H1 (cell line): ENCODE measurements at regions not wholly inside any gene's neighbourhood (a gene's known extent, or its start where the extent isn't known, plus 50 kb on each side); places are given as distances from the start of the nearest gene placed in this dataset.

Source experiments
- CTCF ChIA-PET: fragments of 300-600 bp; sonication (Branson Sonifier 250); formaldehyde crosslinking; loops from one replicate; lab custom pipeline; 2021; ENCODE audit not compliant: partially characterized antibody; lab: Charles Lee
- POLR2A ChIA-PET: fragments of 300-600 bp; sonication (Branson Sonifier 250); formaldehyde crosslinking; loops from one replicate; lab custom pipeline; 2021; ENCODE audit warnings: inconsistent platforms; ENCODE audit not compliant: partially characterized antibody; lab: Charles Lee
- DNase-seq, 2 experiments: peaks; one replicate each; pipeline versions ENCODE4 v3.0.0 to v3.0.0-alpha.2; 2010 to 2022; ENCODE audit warnings: low spot score in 2 of 2, low read depth in 1 of 2, mixed read lengths in 1 of 2
- FAIRE-seq: peaks from 2 replicates; lab custom pipeline; 2011; peaks lifted over from hg19 to GRCh38; lab: Jason Lieb, UNC
- H2AFZ ChIP-seq: 2 replicates; pipeline ENCODE4 v1.8.1; 2012; ENCODE audit warnings: low read length, inconsistent platforms
- H2AK5ac ChIP-seq: 2 replicates; pipeline ENCODE4 v1.6.1; 2013; ENCODE audit warnings: low read depth, low read length
- H2BK120ac ChIP-seq: replicated peaks from 2 replicates; pipeline ENCODE3; 2013; ENCODE audit warnings: low read depth, low read length, inconsistent platforms
- H2BK12ac ChIP-seq: 2 replicates; pipeline ENCODE4 v1.6.1; 2013; ENCODE audit warnings: low read depth, low read length
- H2BK15ac ChIP-seq: 2 replicates; pipeline ENCODE4 v1.6.1; 2013; ENCODE audit warnings: low read length
- H2BK20ac ChIP-seq: 2 replicates; pipeline ENCODE4 v1.6.1; 2013; ENCODE audit warnings: low read length
- H2BK5ac ChIP-seq: 2 replicates; pipeline ENCODE4 v1.6.1; 2013; ENCODE audit warnings: low read depth, low read length
- H3K14ac ChIP-seq: 2 replicates; pipeline ENCODE4 v1.6.1; 2013; ENCODE audit warnings: inconsistent platforms; ENCODE audit not compliant: insufficient read length
- H3K18ac ChIP-seq: 2 replicates; pipeline ENCODE4 v1.6.1; 2013; ENCODE audit warnings: low read length; ENCODE audit errors: extremely low read depth
- H3K23ac ChIP-seq: 2 replicates; pipeline ENCODE4 v1.6.1; 2013; ENCODE audit warnings: inconsistent platforms; ENCODE audit not compliant: insufficient read length
- H3K23me2 ChIP-seq: 2 replicates; pipeline ENCODE4 v1.6.1; 2013; ENCODE audit warnings: low read depth, low read length
- H3K27ac ChIP-seq: 2 replicates; pipeline ENCODE4 v1.6.1; 2011; ENCODE audit warnings: low read depth, low read length, inconsistent platforms
- H3K27me3 ChIP-seq, 4 experiments: replicated peaks in 1 of 4; 1 replicate in 1 of 4; 2 replicates in 3 of 4; pipeline versions ENCODE4 v1.6.1 to v1.8.1; 2011 to 2013; ENCODE audit warnings: low read length in 3 of 4, mild to moderate bottlenecking in 3 of 4, inconsistent platforms in 2 of 4, mixed read lengths in 2 of 4, moderate library complexity in 1 of 4; ENCODE audit not compliant: control insufficient read depth in 3 of 4, insufficient read depth in 3 of 4; ENCODE audit errors: extremely low read depth in 1 of 4
- H3K36me3 ChIP-seq, 4 experiments: 2 replicates each; pipeline versions ENCODE4 v1.6.1 to v1.8.1; 2011 to 2013; ENCODE audit warnings: mild to moderate bottlenecking in 4 of 4, low read length in 3 of 4, moderate library complexity in 2 of 4, control low read depth in 1 of 4, inconsistent platforms in 1 of 4; ENCODE audit not compliant: insufficient read depth in 4 of 4, control insufficient read depth in 2 of 4
- H3K4ac ChIP-seq: replicated peaks from 2 replicates; pipeline ENCODE3; 2013; ENCODE audit warnings: low read length, low read depth, mixed read lengths, inconsistent platforms; ENCODE audit not compliant: insufficient read length
- H3K4me1 ChIP-seq, 4 experiments: replicated peaks in 1 of 4; 1 replicate in 1 of 4; 2 replicates in 3 of 4; pipeline versions ENCODE4 v1.6.1 to v1.8.1; 2011 to 2013; ENCODE audit warnings: low read length in 3 of 4, inconsistent platforms in 2 of 4, mixed read lengths in 1 of 4; ENCODE audit not compliant: insufficient read depth in 4 of 4, control insufficient read depth in 3 of 4
- H3K4me2 ChIP-seq, 2 experiments: 2 replicates each; pipeline versions ENCODE4 v1.6.1 to v1.8.1; 2011 to 2013; ENCODE audit warnings: low read depth in 2 of 2, low read length in 2 of 2, control low read depth in 1 of 2, inconsistent platforms in 1 of 2, mild to moderate bottlenecking in 1 of 2; ENCODE audit not compliant: insufficient read depth in 1 of 2
- H3K4me3 ChIP-seq, 4 experiments: fragments of 200-600, 300-600 bp in 1 of 4; sonication (generic), shearing (Covaris generic), sonication (Bioruptor Twin) in 1 of 4; 2 replicates each; pipeline versions ENCODE4 v1.5.1 to v1.8.1; 2011 to 2016; ENCODE audit warnings: low read length in 4 of 4, low read depth in 3 of 4, control low read depth in 2 of 4, inconsistent platforms in 2 of 4, mild to moderate bottlenecking in 2 of 4, mixed read lengths in 1 of 4, moderate library complexity in 1 of 4; ENCODE audit not compliant: insufficient read depth in 2 of 4; ENCODE audit errors: extremely low read depth in 1 of 4
- H3K56ac ChIP-seq: replicated peaks from 2 replicates; pipeline ENCODE3; 2013; ENCODE audit warnings: low read depth, mild to moderate bottlenecking, mixed read lengths, low read length, inconsistent platforms; ENCODE audit not compliant: insufficient read length
- H3K79me1 ChIP-seq: 2 replicates; pipeline ENCODE4 v1.6.1; 2013; ENCODE audit warnings: low read depth, low read length, control low read depth
- H3K79me2 ChIP-seq, 2 experiments: 2 replicates each; pipeline versions ENCODE4 v1.6.1 to v1.8.1; 2012 to 2013; ENCODE audit warnings: low read length in 2 of 2, mild to moderate bottlenecking in 2 of 2, inconsistent platforms in 1 of 2; ENCODE audit not compliant: insufficient read depth in 2 of 2, control insufficient read depth in 1 of 2
- H3K9ac ChIP-seq, 4 experiments: replicated peaks in 1 of 4; 1 replicate in 1 of 4; 2 replicates in 3 of 4; pipeline versions ENCODE4 v1.6.1 to v1.8.1; 2011 to 2013; ENCODE audit warnings: low read depth in 3 of 4, low read length in 3 of 4, control low read depth in 2 of 4, mild to moderate bottlenecking in 2 of 4, moderate library complexity in 2 of 4, inconsistent platforms in 1 of 4; ENCODE audit errors: extremely low read depth in 1 of 4
- H3K9me3 ChIP-seq, 2 experiments: 2 replicates each; pipeline versions ENCODE4 v1.6.1 to v1.8.1; 2012 to 2013; ENCODE audit warnings: mild to moderate bottlenecking in 2 of 2, moderate library complexity in 2 of 2, control low read depth in 1 of 2, inconsistent platforms in 1 of 2, low read depth in 1 of 2, low read length in 1 of 2, mixed read lengths in 1 of 2; ENCODE audit not compliant: insufficient read depth in 2 of 2
- H4K20me1 ChIP-seq, 2 experiments: replicated peaks in 1 of 2; 2 replicates each; pipeline versions ENCODE3 to v1.8.1; 2011 to 2013; ENCODE audit warnings: inconsistent platforms in 2 of 2, low read length in 2 of 2, mild to moderate bottlenecking in 1 of 2; ENCODE audit not compliant: insufficient read depth in 2 of 2, control insufficient read depth in 1 of 2
- H4K5ac ChIP-seq: 2 replicates; pipeline ENCODE4 v1.6.1; 2013; ENCODE audit warnings: low read length, low read depth, mixed read lengths, inconsistent platforms; ENCODE audit not compliant: insufficient read length
- H4K8ac ChIP-seq: 2 replicates; pipeline ENCODE4 v1.8.0; 2013; ENCODE audit warnings: mild to moderate bottlenecking, moderate library complexity, low read length, inconsistent platforms; ENCODE audit not compliant: insufficient read depth; ENCODE audit errors: extremely low read depth
- H4K91ac ChIP-seq: replicated peaks from 2 replicates; pipeline ENCODE3; 2013; ENCODE audit warnings: low read length, mixed read lengths, inconsistent platforms; ENCODE audit not compliant: insufficient read length
- ASH2L ChIP-seq: fragments of 200-600, 300-600 bp; sonication (generic); IDR thresholded peaks from one replicate; pipeline ENCODE4 v1.7.1; 2017; ENCODE audit warnings: low read length
- BRCA1 ChIP-seq: IDR thresholded peaks from 2 replicates; pipeline ENCODE4 v1.6.1; 2012; ENCODE audit warnings: low read depth, low read length, improper control_type of control experiment
- CEBPB ChIP-seq: IDR thresholded peaks from 2 replicates; pipeline ENCODE4 v1.6.1; 2012; ENCODE audit warnings: low read depth, low read length
- CREB1 ChIP-seq: IDR thresholded peaks from 2 replicates; pipeline ENCODE4 v1.6.1; 2012; ENCODE audit warnings: inconsistent platforms
- FOSL1 ChIP-seq: IDR thresholded peaks from 2 replicates; pipeline ENCODE4 v1.6.1; 2011; ENCODE audit warnings: mild to moderate bottlenecking, low read depth, low read length, moderate library complexity; ENCODE audit not compliant: insufficient read depth
- GABPA ChIP-seq: IDR thresholded peaks from 2 replicates; pipeline ENCODE4 v1.6.1; 2011; ENCODE audit warnings: mild to moderate bottlenecking, low read length, moderate library complexity, borderline replicate concordance; ENCODE audit not compliant: insufficient read depth
- HDAC2 ChIP-seq, 2 experiments: fragments of 300-600 bp in 1 of 2; sonication (generic) in 1 of 2; IDR thresholded peaks; 2 replicates each; pipeline ENCODE4 v1.6.1; 2011 to 2012; ENCODE audit warnings: low read depth in 2 of 2, low read length in 2 of 2, mild to moderate bottlenecking in 2 of 2, moderate library complexity in 2 of 2, borderline replicate concordance in 1 of 2, inconsistent platforms in 1 of 2
- KDM1A ChIP-seq: fragments of 200-600, 300-600 bp; sonication (generic); IDR thresholded peaks from 2 replicates; pipeline ENCODE4 v1.7.1; 2016; ENCODE audit warnings: mild to moderate bottlenecking, low read length, borderline replicate concordance
- NANOG ChIP-seq: IDR thresholded peaks from 2 replicates; pipeline ENCODE4 v1.6.1; 2011; ENCODE audit warnings: low read length, low read depth, mild to moderate bottlenecking, inconsistent platforms; ENCODE audit not compliant: insufficient read depth, poor library complexity, severe bottlenecking
- POLR2A ChIP-seq, 2 experiments: IDR thresholded peaks; 1 replicate in 1 of 2; 2 replicates in 1 of 2; pipeline ENCODE4 v1.6.1; 2011; ENCODE audit warnings: low read depth in 2 of 2, low read length in 2 of 2, mild to moderate bottlenecking in 2 of 2; ENCODE audit errors: control extremely low read depth in 1 of 2
- SIX5 ChIP-seq: IDR thresholded peaks from 2 replicates; pipeline ENCODE4 v1.6.1; 2011; ENCODE audit warnings: mild to moderate bottlenecking, low read depth, low read length
- SP2 ChIP-seq: IDR thresholded peaks from 2 replicates; pipeline ENCODE4 v1.6.1; 2012; ENCODE audit warnings: mild to moderate bottlenecking, low read length, inconsistent platforms
- TAF1 ChIP-seq: IDR thresholded peaks from 2 replicates; pipeline ENCODE4 v1.6.1; 2011; ENCODE audit warnings: mild to moderate bottlenecking, low read depth, low read length
- TBP ChIP-seq: IDR thresholded peaks from 2 replicates; pipeline ENCODE4 v1.6.1; 2011; ENCODE audit warnings: low read depth, low read length, improper control_type of control experiment
- TEAD4 ChIP-seq: IDR thresholded peaks from 2 replicates; pipeline ENCODE4 v1.6.1; 2012; ENCODE audit warnings: low read depth, low read length, inconsistent platforms, mixed read lengths
- ZNF274 ChIP-seq: IDR thresholded peaks from 2 replicates; pipeline ENCODE4 v1.7.0; 2012; ENCODE audit warnings: low read length, borderline replicate concordance; ENCODE audit errors: extremely low read depth
- WGBS, 2 experiments: shearing (Covaris generic) in 1 of 2; methylation state at CpG; one replicate each; pipeline versions ENCODE4 v1.1.6 to v1.1.7; 2013 to 2015; ENCODE audit warnings: low lambda C conversion rate in 2 of 2, mixed read lengths in 2 of 2, inconsistent platforms in 1 of 2, low coverage in 1 of 2, missing lambda C conversion rate in 1 of 2; ENCODE audit not compliant: insufficient replicate concordance in 2 of 2, insufficient coverage in 1 of 2, insufficient read length in 1 of 2; ENCODE audit errors: extremely low coverage in 1 of 2, missing lambda C conversion rate in 1 of 2; 5-methylcytosine and 5-hydroxymethylcytosine counted together

- DNase-seq, result no peak
- no peak for FAIRE-seq
- CTCF ChIA-PET, result interaction anchor here (1.2 kb wide), 1 partner anchor 71 kb away, joined by 5 read pairs; no protein-coding TSS in a partner anchor
Observed at GRCh38 chr6:22666586-22666985, 97.2 kb downstream of the HDGFL1 start.

More at GRCh38 chr6:22666586-22666985, 97.2 kb downstream of the HDGFL1 start:
- no peaks in the 10 kb centered on the region for H3K9me3 ChIP-seq
- no peak overlapping the region for H3K14ac ChIP-seq
- no peaks in the 10 kb centered on the region for H3K23me2 ChIP-seq
- H3K4me3 ChIP-seq, result no peak overlapping the region
- no peak overlapping the region for H2BK5ac ChIP-seq
- no peak overlapping the region for H2BK12ac ChIP-seq
- no peak overlapping the region for H3K4ac ChIP-seq
- TF ChIP-seq ZNF274, result no peak
- no peak for TF ChIP-seq SIX5
- no peak for TF ChIP-seq CREB1
- TF ChIP-seq HDAC2 (IDR thresholded peaks at IDR 0.05; ENCODE audit: borderline replicate concordance in 1 of 2, low read depth in 2 of 2, low read length in 2 of 2), result no peak
- TF ChIP-seq NANOG, result no peak
- TF ChIP-seq TAF1, result no peak
- no peak for TF ChIP-seq SP2
- TF ChIP-seq ASH2L, result no peak
- no peak for TF ChIP-seq GABPA
- no peak for TF ChIP-seq POLR2A (IDR thresholded peaks at IDR 0.05; ENCODE audit: control extremely low read depth in 1 of 2, low read depth in 2 of 2, low read length in 2 of 2)
- TF ChIP-seq BRCA1, result no peak
- no peak for TF ChIP-seq TBP
- TF ChIP-seq CEBPB, result no peak
- no peak for TF ChIP-seq FOSL1
- no peak for TF ChIP-seq TEAD4
- TF ChIP-seq KDM1A, result no peak
- H2AFZ ChIP-seq, result no peak overlapping the region
- no peaks in the 10 kb centered on the region for H3K27me3 ChIP-seq
- H2BK20ac ChIP-seq, result no peak overlapping the region
- no peak overlapping the region for H3K9ac ChIP-seq
- POLR2A ChIA-PET, result no interaction called here
- H3K23ac ChIP-seq, result no peak overlapping the region
- no peak overlapping the region for H2AK5ac ChIP-seq
- no peaks in the 10 kb centered on the region for H3K79me2 ChIP-seq
- H3K79me1 ChIP-seq, result no peaks in the 10 kb centered on the region
- H3K27ac ChIP-seq, result no peak overlapping the region
- no peaks in the 10 kb centered on the region for H4K20me1 ChIP-seq
- 90% methylated on average over 2 of the region's 2 CpGs; no CpG with 5 or more reads in 1 of the 2 experiments for WGBS, 2 experiments
- no peak overlapping the region for H3K56ac ChIP-seq
- H3K4me2 ChIP-seq, result no peak overlapping the region
- H4K91ac ChIP-seq, result no peak overlapping the region
- H3K36me3 ChIP-seq, result no peaks in the 10 kb centered on the region
- no peak overlapping the region for H3K18ac ChIP-seq
- H3K4me1 ChIP-seq, result no peaks in the 10 kb centered on the region
- no peak overlapping the region for H4K5ac ChIP-seq
- H2BK15ac ChIP-seq, result no peak overlapping the region
- H2BK120ac ChIP-seq, result no peak overlapping the region
- no peak overlapping the region for H4K8ac ChIP-seq
